Inferior parietal cortex (tissue), 1 donor: ENCODE measurements at regions not wholly inside any gene's neighbourhood (a gene's known extent, or its start where the extent isn't known, plus 50 kb on each side); places are given as distances from the start of the nearest gene placed in this dataset.
A peak's percentile ranks its signal among the peaks of the same experiment; 100 is the strongest.

Experiments
- DNase-seq: peaks from one replicate; pipeline ENCODE4 v3.0.0-alpha.2; 2016; ENCODE audit errors: extremely low spot score

GRCh38 chr9:90095682-90096081 is 490.9 kb downstream of the GADD45G start:
- no peak for DNase-seq

GRCh38 chr9:90097237-90097636 is 492.4 kb downstream of the GADD45G start:
- DNase-seq: no peak

GRCh38 chr9:90098408-90098807 is 493.6 kb downstream of the GADD45G start:
- DNase-seq: no peak

- DNase-seq: peak; percentile 74
Measured at GRCh38 chr9:90099262-90099963, 494.6 kb downstream of the GADD45G start.

- DNase-seq: no peak
Measured at GRCh38 chr9:90100014-90100413, 495.2 kb downstream of the GADD45G start.

- peak; percentile 78 for DNase-seq
Measured at GRCh38 chr9:90102292-90102901, 497.6 kb downstream of the GADD45G start.

- DNase-seq: no peak
Measured at GRCh38 chr9:90103771-90104170, 499.0 kb downstream of the GADD45G start.

GRCh38 chr9:90105773-90106172 is 501.0 kb downstream of the GADD45G start:
- no peak for DNase-seq

GRCh38 chr9:90107040-90107725 is 502.4 kb downstream of the GADD45G start:
- no peak for DNase-seq

- DNase-seq: no peak
Measured at GRCh38 chr9:90107726-90108655, 503.2 kb downstream of the GADD45G start.

- no peak for DNase-seq
Measured at GRCh38 chr9:90112788-90113187, 508.0 kb downstream of the GADD45G start.

- no peak for DNase-seq
Measured at GRCh38 chr9:90114641-90115425, 510.0 kb downstream of the GADD45G start.

GRCh38 chr9:90121762-90122161 is 517.0 kb downstream of the GADD45G start:
- DNase-seq: no peak

GRCh38 chr9:90124961-90125360 is 517.7 kb downstream of the DIRAS2 start:
- no peak for DNase-seq

GRCh38 chr9:90127923-90128322 is 514.7 kb downstream of the DIRAS2 start:
- DNase-seq: no peak

GRCh38 chr9:90128587-90129190 is 513.9 kb downstream of the DIRAS2 start:
- DNase-seq: no peak

GRCh38 chr9:90129446-90129845 is 513.2 kb downstream of the DIRAS2 start:
- DNase-seq: no peak

GRCh38 chr9:90131568-90131967 is 511.1 kb downstream of the DIRAS2 start:
- no peak for DNase-seq

GRCh38 chr9:90132866-90133265 is 509.8 kb downstream of the DIRAS2 start:
- no peak for DNase-seq

GRCh38 chr9:90137801-90138200 is 504.8 kb downstream of the DIRAS2 start:
- no peak for DNase-seq
